ENCODE measurements at regions not wholly inside any gene's neighbourhood (a gene's known extent, or its start where the extent isn't known, plus 50 kb on each side); places are given as distances from the start of the nearest gene placed in this dataset.

DNA sequence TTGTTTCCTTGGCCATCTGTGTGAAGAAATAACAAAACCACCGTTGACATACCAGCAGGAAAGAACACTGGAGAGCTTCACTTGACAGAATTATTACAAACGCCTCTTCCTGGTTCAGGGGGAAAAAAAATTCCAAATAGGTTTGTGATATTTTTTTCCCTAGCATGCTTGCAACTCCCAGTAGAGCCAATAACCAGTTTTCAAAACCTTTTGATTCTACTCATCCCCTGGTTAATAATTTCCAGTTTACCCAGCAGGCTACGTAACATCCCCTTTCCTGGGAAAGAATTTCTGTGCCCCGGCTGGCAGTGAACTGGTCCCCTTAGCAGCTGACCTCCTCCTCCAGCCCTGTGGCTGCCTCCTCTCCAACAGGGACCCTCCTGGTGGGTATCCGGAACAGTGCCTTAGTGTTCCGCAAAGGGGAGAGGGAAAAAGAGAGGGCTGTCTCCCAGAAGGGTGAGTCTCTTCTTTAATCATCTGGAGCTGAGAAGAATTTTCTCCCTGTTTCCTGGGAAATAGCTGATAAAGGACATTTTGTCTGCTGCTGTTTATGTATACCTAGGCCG, 72.8 kb upstream of the BOD1 start:
- H3K4me3 ChIP-seq, result no peak overlapping the region
- no peaks in the 10 kb centered on the region for H3K4me1 ChIP-seq
- H3K27ac ChIP-seq, result peak overlapping the region in 2 of 4 donors; percentile 14 to 40
- peaks cover 0 to 8% (median 0%) of the 10 kb centered on the region in 3 donors for H3K9me3 ChIP-seq
- no peaks in the 10 kb centered on the region for H3K36me3 ChIP-seq
- ATAC-seq, result no peak
- no peaks in the 10 kb centered on the region for H3K27me3 ChIP-seq
- no peak for TF ChIP-seq EP300 (IDR thresholded peaks at IDR 0.05)
- no peak for TF ChIP-seq POLR2AphosphoS5 (IDR thresholded peaks at IDR 0.05)
- TF ChIP-seq CTCF (IDR thresholded peaks at IDR 0.05), result no peak
- no peak for TF ChIP-seq POLR2A (IDR thresholded peaks at IDR 0.05)
- 45 to 48% methylated on average over 2 to 5 of the region's 7 CpGs for WGBS, 2 donors (ENCODE audit: low coverage in 1 of 2)

DNA sequence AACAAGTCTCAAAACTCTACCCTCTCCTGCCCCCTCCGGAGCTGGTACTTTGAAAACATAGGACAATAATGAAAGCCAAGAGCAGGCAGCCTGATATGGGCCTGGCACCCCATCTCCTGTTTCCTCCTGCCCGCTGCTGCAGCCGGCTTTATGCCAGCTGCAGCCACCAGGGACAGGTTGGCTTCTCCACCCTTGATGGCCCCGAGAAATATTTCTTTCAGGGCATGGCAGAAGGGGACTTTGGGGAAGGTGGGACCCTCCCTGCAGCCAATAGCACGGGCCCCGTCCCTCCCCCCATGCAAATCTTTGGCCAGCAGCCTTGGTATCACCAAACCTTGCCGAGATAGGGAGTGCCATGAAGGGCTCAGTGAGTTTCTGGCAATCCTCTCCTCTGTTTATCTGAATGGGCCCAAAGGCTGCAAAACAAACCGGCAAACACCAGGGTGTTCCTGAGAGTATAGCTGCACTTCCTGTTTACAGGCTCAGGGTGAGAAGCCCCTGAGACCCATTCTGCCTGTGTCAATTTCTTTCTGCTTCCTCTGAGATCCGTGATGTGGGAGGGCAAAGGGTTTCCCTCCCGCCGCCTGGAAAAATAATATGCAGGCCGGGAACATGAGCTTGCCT, 73.4 kb upstream of the BOD1 start:
- Histone ChIP-seq H3K9me3 (peaks cover 0 to 8% (median 0%) of the 10 kb centered on the region in 3 donors), H3K4me1 (no peaks in the 10 kb centered on the region), H3K27me3 (no peaks in the 10 kb centered on the region), H3K36me3 (no peaks in the 10 kb centered on the region), H3K27ac (peak overlapping the region in 2 of 4 donors; percentile 14 to 40), H3K4me3 (no peak overlapping the region)
- WGBS, 2 donors (ENCODE audit: low coverage in 1 of 2), result 27 to 74% methylated on average over 3 to 4 of the region's 12 CpGs
- ATAC-seq, result no peak
- no peak for TF ChIP-seq POLR2A (IDR thresholded peaks at IDR 0.05)
- no peak for TF ChIP-seq EP300 (IDR thresholded peaks at IDR 0.05)
- TF ChIP-seq POLR2AphosphoS5 (IDR thresholded peaks at IDR 0.05), result no peak
- no peak for TF ChIP-seq CTCF (IDR thresholded peaks at IDR 0.05)

DNA sequence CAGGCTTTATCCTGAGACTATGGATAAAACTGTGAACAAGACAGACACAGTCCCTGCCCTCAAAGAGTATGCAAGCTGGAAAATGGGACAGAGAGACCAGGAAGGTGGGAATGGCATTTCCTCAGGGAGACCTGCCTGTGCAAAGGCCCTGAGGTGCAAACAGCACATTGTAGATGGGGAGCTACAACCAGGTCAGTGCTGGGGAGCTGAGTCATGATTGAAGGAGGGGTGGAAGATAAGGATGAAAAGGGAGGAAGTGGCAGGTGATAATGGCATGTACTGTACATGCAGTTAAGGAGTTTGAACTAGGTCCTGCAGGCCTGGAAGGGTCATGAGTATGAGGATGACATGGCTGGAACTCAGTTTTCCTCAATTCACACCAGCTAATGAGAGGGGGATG, 75.5 kb upstream of the BOD1 start:
- Histone ChIP-seq H3K9me3 (peaks cover 0 to 8% (median 0%) of the 10 kb centered on the region in 3 donors), H3K27ac (no peak overlapping the region), H3K4me1 (no peaks in the 10 kb centered on the region), H3K36me3 (no peaks in the 10 kb centered on the region), H3K27me3 (no peaks in the 10 kb centered on the region), H3K4me3 (no peak overlapping the region)
- ATAC-seq, result no peak
- TF ChIP-seq EP300 (IDR thresholded peaks at IDR 0.05) (no peak), POLR2A (IDR thresholded peaks at IDR 0.05) (no peak), CTCF (IDR thresholded peaks at IDR 0.05) (no peak), POLR2AphosphoS5 (IDR thresholded peaks at IDR 0.05) (no peak)

- Histone ChIP-seq H3K4me1 (no peaks in the 10 kb centered on the region), H3K4me3 (no peak overlapping the region), H3K9me3 (peaks cover 0 to 8% (median 0%) of the 10 kb centered on the region in 3 donors), H3K27ac (no peak overlapping the region), H3K27me3 (no peaks in the 10 kb centered on the region), H3K36me3 (no peaks in the 10 kb centered on the region)
- ATAC-seq, result no peak
- WGBS, 2 donors (ENCODE audit: low coverage in 1 of 2), result 40 to 93% methylated on average over 2 to 3 of the region's 5 CpGs
- TF ChIP-seq EP300 (IDR thresholded peaks at IDR 0.05) (no peak), POLR2A (IDR thresholded peaks at IDR 0.05) (no peak), CTCF (IDR thresholded peaks at IDR 0.05) (no peak), POLR2AphosphoS5 (IDR thresholded peaks at IDR 0.05) (no peak)
These were observed 77.2 kb upstream of the BOD1 start for GRCh38 chr5:173693670-173694069.

- no peaks in the 10 kb centered on the region for H3K36me3 ChIP-seq
- TF ChIP-seq POLR2AphosphoS5 (IDR thresholded peaks at IDR 0.05), result no peak
- TF ChIP-seq EP300 (IDR thresholded peaks at IDR 0.05), result no peak
- no peak for TF ChIP-seq POLR2A (IDR thresholded peaks at IDR 0.05)
- no peak for TF ChIP-seq CTCF (IDR thresholded peaks at IDR 0.05)
- no peaks in the 10 kb centered on the region for H3K4me1 ChIP-seq
- H3K27ac ChIP-seq, result no peak overlapping the region
- no peak for ATAC-seq
- no peak overlapping the region for H3K4me3 ChIP-seq
- peaks cover 0 to 8% (median 0%) of the 10 kb centered on the region in 3 donors for H3K9me3 ChIP-seq
- WGBS, 2 donors (ENCODE audit: low coverage in 1 of 2), result 50 to 94% methylated on average over 1 to 3 of the region's 3 CpGs
- no peaks in the 10 kb centered on the region for H3K27me3 ChIP-seq
These were observed 79.8 kb upstream of the BOD1 start for GRCh38 chr5:173696216-173696615.
